GM13977 (cell line): ENCODE measurements at regions not wholly inside any gene's neighbourhood (a gene's known extent, or its start where the extent isn't known, plus 50 kb on each side); places are given as distances from the start of the nearest gene placed in this dataset.

Experiments
- DNase-seq: peaks from one replicate; pipeline ENCODE4 v3.0.0; 2012; ENCODE audit warnings: low spot score
- in situ Hi-C: fragments of 300-500 bp; cut with MboI; formaldehyde crosslinking; loops from one replicate; pipeline ENCODE4 v1.12.0; 2022; ENCODE audit warnings: low sequenced_read_pairs, low pct_unique_long_range_greater_than_20kb, mixed read lengths, inconsistent platforms; ENCODE audit not compliant: unreplicated experiment
- TF ChIP-seq, protein P1 (sequence below): IDR thresholded peaks from 2 replicates; pipeline ENCODE4 v1.5.1; 2012; ENCODE audit warnings: mild to moderate bottlenecking, control low read depth; ENCODE audit not compliant: insufficient read depth; ENCODE audit errors: extremely low read depth, missing control alignments

DNA sequence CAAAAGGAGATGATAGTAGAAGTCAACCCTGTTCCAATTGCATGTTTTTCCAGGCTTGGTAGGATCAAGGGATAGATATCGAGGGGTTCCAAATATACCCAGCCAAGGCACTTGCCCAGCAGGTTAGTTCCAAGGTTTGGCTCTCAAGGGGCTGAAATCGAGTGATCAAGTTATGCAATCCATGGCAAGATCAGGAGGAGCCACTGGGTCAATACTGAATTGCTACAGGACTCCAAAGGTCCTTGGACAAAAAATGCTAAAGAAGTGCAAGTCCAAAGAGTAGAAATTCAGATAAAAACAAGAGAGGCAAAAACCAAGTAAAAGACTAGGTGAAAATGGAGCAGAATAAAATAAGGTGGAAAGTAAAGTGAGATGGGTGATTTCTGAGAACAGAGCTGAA is 179.1 kb upstream of the RFX3 start:
- in situ Hi-C loops: no loop called here
- TF ChIP-seq, protein P1, sequence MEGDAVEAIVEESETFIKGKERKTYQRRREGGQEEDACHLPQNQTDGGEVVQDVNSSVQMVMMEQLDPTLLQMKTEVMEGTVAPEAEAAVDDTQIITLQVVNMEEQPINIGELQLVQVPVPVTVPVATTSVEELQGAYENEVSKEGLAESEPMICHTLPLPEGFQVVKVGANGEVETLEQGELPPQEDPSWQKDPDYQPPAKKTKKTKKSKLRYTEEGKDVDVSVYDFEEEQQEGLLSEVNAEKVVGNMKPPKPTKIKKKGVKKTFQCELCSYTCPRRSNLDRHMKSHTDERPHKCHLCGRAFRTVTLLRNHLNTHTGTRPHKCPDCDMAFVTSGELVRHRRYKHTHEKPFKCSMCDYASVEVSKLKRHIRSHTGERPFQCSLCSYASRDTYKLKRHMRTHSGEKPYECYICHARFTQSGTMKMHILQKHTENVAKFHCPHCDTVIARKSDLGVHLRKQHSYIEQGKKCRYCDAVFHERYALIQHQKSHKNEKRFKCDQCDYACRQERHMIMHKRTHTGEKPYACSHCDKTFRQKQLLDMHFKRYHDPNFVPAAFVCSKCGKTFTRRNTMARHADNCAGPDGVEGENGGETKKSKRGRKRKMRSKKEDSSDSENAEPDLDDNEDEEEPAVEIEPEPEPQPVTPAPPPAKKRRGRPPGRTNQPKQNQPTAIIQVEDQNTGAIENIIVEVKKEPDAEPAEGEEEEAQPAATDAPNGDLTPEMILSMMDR: no peak
- DNase-seq: no peak

- in situ Hi-C loops: no loop called here
- TF ChIP-seq, protein P1: no peak
- DNase-seq: no peak
Measured at GRCh38 chr9:3700772-3701171, 175.0 kb upstream of the RFX3 start.

DNA sequence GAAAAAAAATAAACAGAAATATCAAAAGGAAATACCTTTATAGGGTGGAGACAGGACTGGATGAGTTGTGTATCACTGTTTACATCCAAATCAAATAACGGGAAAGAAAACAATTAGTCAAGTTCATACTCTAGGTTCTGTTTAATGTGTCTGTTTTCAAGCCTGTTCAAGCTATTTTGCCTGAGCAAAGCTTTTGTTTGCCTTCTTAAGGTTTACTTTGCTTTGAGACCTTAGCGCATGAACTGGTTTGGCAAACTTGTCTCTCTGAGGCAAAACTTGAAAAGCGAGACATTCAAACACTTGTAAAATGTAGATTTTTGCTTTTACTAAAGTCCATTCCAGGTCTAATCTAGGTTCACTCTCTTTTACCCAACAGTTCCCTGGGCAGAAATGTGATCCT is 174.1 kb upstream of the RFX3 start:
- DNase-seq: no peak
- in situ Hi-C loops: no loop called here
- TF ChIP-seq, protein P1: no peak

GRCh38 chr9:3698531-3698930 is 172.7 kb upstream of the RFX3 start:
- DNase-seq: no peak
- in situ Hi-C loops: no loop called here
- TF ChIP-seq, protein P1: no peak

DNA sequence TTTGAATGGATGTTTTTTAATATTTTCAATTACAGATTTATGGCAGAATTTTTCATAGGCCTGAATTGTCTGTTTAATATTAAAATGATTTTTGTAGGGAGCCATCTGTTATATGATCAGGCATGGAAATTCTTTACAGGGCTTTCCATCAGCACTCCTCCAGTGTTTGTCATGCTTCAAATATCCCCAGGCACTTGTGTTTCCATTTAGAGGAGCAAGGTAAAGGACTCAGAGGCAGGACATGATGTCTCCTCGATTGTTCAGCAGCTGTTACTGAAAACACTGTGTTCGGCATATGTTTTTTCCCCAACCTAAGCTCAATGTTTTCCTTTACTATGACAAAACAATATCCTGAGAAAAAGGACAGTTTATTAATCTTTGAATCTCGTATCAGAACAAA is 172.3 kb upstream of the RFX3 start:
- in situ Hi-C loops: no loop called here
- DNase-seq: no peak
- TF ChIP-seq, protein P1: no peak

DNA sequence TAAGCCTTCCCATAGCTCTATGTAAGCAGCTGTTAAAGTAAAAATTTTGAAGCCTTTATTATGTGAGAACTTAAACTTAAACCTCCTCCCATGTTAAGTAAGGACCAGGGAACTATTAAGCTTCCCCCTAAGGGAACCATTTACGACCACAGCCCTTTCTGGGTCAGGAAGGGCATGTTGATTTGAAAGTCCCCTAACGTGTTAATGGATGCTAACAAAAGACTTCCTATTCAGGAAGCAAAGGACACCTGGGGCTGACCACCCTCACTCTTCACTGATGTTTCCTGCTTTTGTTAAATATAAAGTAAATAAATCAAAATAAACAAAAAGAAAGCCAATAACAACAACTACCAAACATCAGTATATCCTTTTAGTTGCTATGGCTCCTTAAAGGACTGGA is 170.6 kb upstream of the RFX3 start:
- in situ Hi-C loops: no loop called here

More for the DNA sequence above, 170.6 kb upstream of the RFX3 start:
- TF ChIP-seq, protein P1: no peak
- DNase-seq: no peak
